Stomach (tissue), 8 donors: ENCODE measurements at regions not wholly inside any gene's neighbourhood (a gene's known extent, or its start where the extent isn't known, plus 50 kb on each side); places are given as distances from the start of the nearest gene placed in this dataset.
"Not testable (repeated sequence)": the region's sequence is repeated elsewhere in the genome, so short reads cannot be mapped to it uniquely, and the experiment has no call there.

Source experiments
- DNase-seq, 2 donors: peaks; one replicate each; pipeline versions ENCODE4 v3.0.0 to v3.0.0-alpha.2; 2013 to 2019
- H3K27ac ChIP-seq, 5 donors: fragments of 200-600 bp in 4 of 5; sonication (generic) in 4 of 5; one replicate each; pipeline ENCODE4 v1.5.1; 2013 to 2019; ENCODE audit warnings: mild to moderate bottlenecking in 1 of 5, moderate library complexity in 1 of 5
- H3K27me3 ChIP-seq, 3 donors: fragments of 200-600 bp; sonication (generic); one replicate each; pipeline ENCODE4 v1.5.1; 2017 to 2019; ENCODE audit warnings: mixed run types in 1 of 3
- H3K36me3 ChIP-seq, 4 donors: fragments of 200-600 bp; sonication (generic); 1 replicate in 3 of 4; 2 replicates in 1 of 4; pipeline ENCODE4 v1.5.1; 2016 to 2019
- H3K4me1 ChIP-seq, 4 donors: fragments of 200-600 bp; sonication (generic); one replicate each; pipeline ENCODE4 v1.5.1; 2016 to 2019
- H3K4me3 ChIP-seq, 4 donors: fragments of 200-600 bp; sonication (generic) in 3 of 4; one replicate each; pipeline ENCODE4 v1.5.1; 2016 to 2019; ENCODE audit warnings: mild to moderate bottlenecking in 1 of 4
- H3K9me3 ChIP-seq, 4 donors: fragments of 200-600 bp; sonication (generic); one replicate each; pipeline ENCODE4 v1.5.1; 2016 to 2019
- EP300 ChIP-seq: sonication (generic); formaldehyde crosslinking; IDR thresholded peaks from one replicate; pipeline ENCODE4 v1.6.1; 2017; ENCODE audit warnings: antibody characterized with exemption
- POLR2A ChIP-seq, 4 donors: fragments of 450-650 bp; IDR thresholded peaks; one replicate each; pipeline ENCODE4 v1.6.1; 2016; ENCODE audit warnings: antibody characterized with exemption in 4 of 4, control low read depth in 2 of 4, mild to moderate bottlenecking in 1 of 4, moderate library complexity in 1 of 4
- POLR2AphosphoS5 ChIP-seq, 3 donors: sonication (generic); formaldehyde crosslinking; IDR thresholded peaks; one replicate each; pipeline ENCODE4 v1.6.1; 2016; ENCODE audit warnings: antibody characterized with exemption in 3 of 3
- WGBS, 5 donors: extraction: QIAGEN DNeasy Blood & Tissue Kit in 3 of 5; methylation state at CpG; one replicate each; pipeline versions ENCODE4 v1.1.5 to v1.1.7; 2013 to 2018; 5-methylcytosine and 5-hydroxymethylcytosine counted together
- intact Hi-C: fragments of 100-400 bp; cut with DNase I; formaldehyde crosslinking; loops from one replicate; pipeline ENCODE4 v1.15.1; 2023; ENCODE audit warnings: low total_unique reads
- TF ChIP-seq, protein P1 (sequence below), 7 experiments: fragments of 450-650 bp in 4 of 7; fragments of 200-600 bp in 3 of 7; sonication (generic) in 3 of 7; IDR thresholded peaks; one replicate each; pipeline ENCODE4 v1.5.1; 2016 to 2019; ENCODE audit warnings: antibody characterized with exemption in 7 of 7, control low read depth in 2 of 7, mild to moderate bottlenecking in 1 of 7
- donor health status: healthy with polysubstance abuse.
- donor health status: Bipolar disorder and iron deficiency.
- donor health status: healthy.

DNA sequence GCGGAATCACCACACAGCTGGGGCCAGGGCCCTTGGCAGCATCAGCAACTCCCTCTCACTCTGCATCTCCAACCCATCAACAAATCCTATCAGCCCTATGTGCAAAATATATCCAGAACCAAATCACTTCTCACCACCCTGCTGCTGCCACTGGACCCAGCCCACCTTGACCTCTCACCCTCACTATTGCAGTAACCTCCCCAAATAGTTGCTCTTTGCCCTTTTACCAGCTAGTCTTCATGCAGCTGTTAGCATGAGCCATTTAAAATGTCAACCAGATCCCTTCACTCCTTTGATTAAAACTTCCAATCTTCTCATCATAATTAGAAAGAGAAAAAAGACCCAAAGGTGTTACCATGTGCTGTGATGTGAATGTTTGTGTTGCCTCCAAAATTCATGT is 155.7 kb upstream of the IRF2BP2 start:
- Histone ChIP-seq H3K27me3 (no peaks in the 10 kb centered on the region), H3K4me3 (no peak overlapping the region), H3K9me3 (no peaks in the 10 kb centered on the region), H3K36me3 (no peaks in the 10 kb centered on the region), H3K4me1 (peaks cover 0 to 7% (median 0%) of the 10 kb centered on the region in 4 donors), H3K27ac (no peak overlapping the region)
- intact Hi-C loops: no loop called here
- 93 to 100% (median 100%) methylated on average over 1 of the region's 1 CpG for WGBS, 5 donors
- DNase-seq: no peak
- TF ChIP-seq EP300 (no peak), POLR2A (IDR thresholded peaks at IDR 0.05) (no peak)
- TF ChIP-seq, protein P1, sequence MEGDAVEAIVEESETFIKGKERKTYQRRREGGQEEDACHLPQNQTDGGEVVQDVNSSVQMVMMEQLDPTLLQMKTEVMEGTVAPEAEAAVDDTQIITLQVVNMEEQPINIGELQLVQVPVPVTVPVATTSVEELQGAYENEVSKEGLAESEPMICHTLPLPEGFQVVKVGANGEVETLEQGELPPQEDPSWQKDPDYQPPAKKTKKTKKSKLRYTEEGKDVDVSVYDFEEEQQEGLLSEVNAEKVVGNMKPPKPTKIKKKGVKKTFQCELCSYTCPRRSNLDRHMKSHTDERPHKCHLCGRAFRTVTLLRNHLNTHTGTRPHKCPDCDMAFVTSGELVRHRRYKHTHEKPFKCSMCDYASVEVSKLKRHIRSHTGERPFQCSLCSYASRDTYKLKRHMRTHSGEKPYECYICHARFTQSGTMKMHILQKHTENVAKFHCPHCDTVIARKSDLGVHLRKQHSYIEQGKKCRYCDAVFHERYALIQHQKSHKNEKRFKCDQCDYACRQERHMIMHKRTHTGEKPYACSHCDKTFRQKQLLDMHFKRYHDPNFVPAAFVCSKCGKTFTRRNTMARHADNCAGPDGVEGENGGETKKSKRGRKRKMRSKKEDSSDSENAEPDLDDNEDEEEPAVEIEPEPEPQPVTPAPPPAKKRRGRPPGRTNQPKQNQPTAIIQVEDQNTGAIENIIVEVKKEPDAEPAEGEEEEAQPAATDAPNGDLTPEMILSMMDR (IDR thresholded peaks at IDR 0.05): no peak

DNA sequence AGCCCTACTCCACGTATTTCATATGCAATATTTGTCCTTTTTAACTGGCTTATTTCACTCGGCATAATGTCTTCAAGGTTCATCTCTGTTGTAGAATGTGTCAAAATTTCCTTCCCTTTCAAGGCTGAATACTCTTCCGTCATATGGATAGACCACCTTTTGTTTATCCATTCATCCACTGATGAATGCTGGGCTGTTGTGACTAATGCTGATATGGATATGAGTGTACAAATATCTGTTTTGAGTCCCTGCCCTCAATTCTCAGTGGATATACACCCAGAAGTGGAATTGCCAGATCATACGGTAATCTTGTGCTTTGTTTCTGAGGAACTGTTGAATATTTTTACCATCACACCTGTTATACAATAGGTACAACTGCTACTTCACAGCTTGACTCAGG is 155.2 kb upstream of the IRF2BP2 start:
- Histone ChIP-seq H3K9me3 (no peaks in the 10 kb centered on the region), H3K36me3 (no peaks in the 10 kb centered on the region), H3K27me3 (no peaks in the 10 kb centered on the region), H3K4me3 (no peak overlapping the region), H3K4me1 (peaks cover 0 to 12% (median 2%) of the 10 kb centered on the region in 4 donors), H3K27ac (no peak overlapping the region)
- intact Hi-C loops: no loop called here
- 68 to 89% (median 80%) methylated on average over 4 of the region's 4 CpGs for WGBS, 5 donors
- no peak for TF ChIP-seq POLR2A (IDR thresholded peaks at IDR 0.05)
- no peak for TF ChIP-seq EP300
- TF ChIP-seq, protein P1 (IDR thresholded peaks at IDR 0.05): no peak
- no peak for TF ChIP-seq POLR2AphosphoS5 (IDR thresholded peaks at IDR 0.05)
- DNase-seq: no peak

DNA sequence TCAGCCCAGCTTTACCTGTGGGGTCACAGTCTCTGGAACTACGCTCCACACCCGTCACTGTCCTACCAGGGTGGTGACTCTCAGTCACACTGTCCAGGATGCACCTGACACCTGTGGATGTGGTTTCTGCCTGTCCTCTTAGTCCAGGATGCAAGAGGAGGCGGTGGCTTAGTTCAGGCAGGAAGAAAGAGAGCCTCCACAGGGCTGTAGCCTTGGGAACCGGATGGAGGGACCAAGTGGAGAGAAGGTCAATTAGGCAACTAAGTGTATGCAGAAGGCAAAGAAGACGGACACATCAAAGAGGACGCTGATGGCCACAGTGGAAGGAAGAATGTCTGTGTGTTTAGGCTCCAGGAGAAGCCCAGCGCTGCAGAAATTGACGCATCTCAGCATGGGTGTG is 153.9 kb upstream of the IRF2BP2 start:
- 84 to 91% (median 88%) methylated on average over 8 of the region's 8 CpGs for WGBS, 5 donors
- Histone ChIP-seq H3K4me3 (no peak overlapping the region), H3K27me3 (no peaks in the 10 kb centered on the region), H3K27ac (no peak overlapping the region), H3K9me3 (no peaks in the 10 kb centered on the region), H3K4me1 (peaks cover 0 to 17% (median 4%) of the 10 kb centered on the region in 4 donors), H3K36me3 (no peaks in the 10 kb centered on the region)
- intact Hi-C loops: no loop called here
- TF ChIP-seq, protein P1 (IDR thresholded peaks at IDR 0.05): no peak
- TF ChIP-seq POLR2AphosphoS5 (IDR thresholded peaks at IDR 0.05): no peak
- TF ChIP-seq POLR2A (IDR thresholded peaks at IDR 0.05): no peak
- no peak for DNase-seq

DNA sequence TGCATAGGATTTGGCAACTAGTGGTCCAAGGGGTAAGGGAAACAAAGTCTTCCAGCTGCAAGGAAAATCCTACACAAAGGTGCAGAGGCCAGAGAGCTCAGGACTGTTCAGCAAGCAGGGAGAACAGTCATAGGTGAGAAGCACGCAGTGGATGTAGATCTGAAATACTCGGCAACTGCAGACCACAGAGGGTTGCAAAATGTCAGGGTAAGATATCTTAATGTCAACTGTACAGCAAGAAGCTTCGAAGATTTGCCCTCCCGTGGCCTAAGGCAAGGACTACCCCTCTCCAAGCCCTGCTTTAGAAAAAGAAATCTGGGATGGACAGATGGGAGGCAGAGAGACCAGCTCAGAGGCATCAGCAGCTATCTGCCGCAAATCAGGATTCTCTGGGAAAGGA is 153.4 kb upstream of the IRF2BP2 start:
- H3K4me1 ChIP-seq: peaks cover 0 to 16% (median 4%) of the 10 kb centered on the region in 4 donors
- no peak overlapping the region for H3K27ac ChIP-seq
- DNase-seq: no peak
- H3K4me3 ChIP-seq: no peak overlapping the region
- WGBS, 5 donors: 77 to 87% (median 80%) methylated on average over 5 of the region's 5 CpGs
- TF ChIP-seq POLR2AphosphoS5 (IDR thresholded peaks at IDR 0.05) (no peak), EP300 (no peak), POLR2A (IDR thresholded peaks at IDR 0.05) (no peak)
- TF ChIP-seq, protein P1 (IDR thresholded peaks at IDR 0.05): no peak
- no peaks in the 10 kb centered on the region for H3K27me3 ChIP-seq
- no peaks in the 10 kb centered on the region for H3K36me3 ChIP-seq
- no peaks in the 10 kb centered on the region for H3K9me3 ChIP-seq
- intact Hi-C loops: no loop called here

DNA sequence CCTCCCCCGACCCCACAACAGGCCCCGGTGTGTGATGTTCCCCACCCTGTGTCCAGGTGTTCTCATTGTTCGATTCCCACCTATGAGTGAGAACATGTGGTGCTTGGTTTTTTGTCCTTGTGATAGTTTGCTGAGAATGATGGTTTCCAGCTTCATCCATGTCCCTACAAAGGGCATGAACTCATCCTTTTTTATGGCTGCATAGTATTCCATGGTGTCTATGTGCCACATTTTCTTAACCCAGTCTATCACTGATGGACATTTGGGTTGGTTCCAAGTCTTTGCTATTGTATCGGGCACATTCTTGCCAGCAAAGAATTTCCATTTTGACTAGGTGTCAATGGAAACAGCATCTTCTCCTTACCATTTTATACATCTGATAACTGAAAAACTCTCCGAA is 152.1 kb upstream of the IRF2BP2 start:
- H3K4me1 ChIP-seq, H3K27me3 ChIP-seq, H3K9me3 ChIP-seq, H3K36me3 ChIP-seq, DNase-seq, H3K4me3 ChIP-seq, H3K27ac ChIP-seq, intact Hi-C loops: not testable (repeated sequence)
- 77 to 96% (median 93%) methylated on average over 5 of the region's 5 CpGs for WGBS, 5 donors
